EH (cell line): ENCODE measurements at regions not wholly inside any gene's neighbourhood (a gene's known extent, or its start where the extent isn't known, plus 50 kb on each side); places are given as distances from the start of the nearest gene placed in this dataset.
"Not testable (repeated sequence)": the region's sequence is repeated elsewhere in the genome, so short reads cannot be mapped to it uniquely, and the experiment has no call there.

Experiments used
- DNase-seq: peaks from one replicate; pipeline ENCODE4 v3.0.0-alpha.2; 2015; ENCODE audit warnings: low read depth

DNA sequence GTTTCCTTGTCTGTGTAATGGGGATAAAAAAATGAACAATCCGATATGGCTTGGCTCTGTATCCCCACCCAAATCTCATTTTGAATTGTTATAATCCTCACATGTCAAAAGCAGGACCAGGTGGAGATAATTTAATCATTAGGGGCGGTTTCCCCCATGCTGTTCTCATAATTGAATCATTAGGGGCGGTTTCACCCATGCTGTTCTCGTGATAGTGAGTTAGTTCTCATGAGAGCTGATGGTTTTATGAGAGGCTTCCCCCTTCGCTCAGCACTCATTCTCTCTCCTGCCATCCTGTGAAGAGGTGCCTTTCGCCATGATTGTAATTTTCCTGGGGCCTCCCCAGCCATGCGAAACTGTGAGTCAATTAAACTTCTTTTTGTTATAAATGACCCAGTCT lies 633.5 kb downstream of the RAPGEF2 start:
- no peak for DNase-seq

- no peak for DNase-seq
These were observed 641.1 kb downstream of the RAPGEF2 start for GRCh38 chr4:159743971-159744370.

DNA sequence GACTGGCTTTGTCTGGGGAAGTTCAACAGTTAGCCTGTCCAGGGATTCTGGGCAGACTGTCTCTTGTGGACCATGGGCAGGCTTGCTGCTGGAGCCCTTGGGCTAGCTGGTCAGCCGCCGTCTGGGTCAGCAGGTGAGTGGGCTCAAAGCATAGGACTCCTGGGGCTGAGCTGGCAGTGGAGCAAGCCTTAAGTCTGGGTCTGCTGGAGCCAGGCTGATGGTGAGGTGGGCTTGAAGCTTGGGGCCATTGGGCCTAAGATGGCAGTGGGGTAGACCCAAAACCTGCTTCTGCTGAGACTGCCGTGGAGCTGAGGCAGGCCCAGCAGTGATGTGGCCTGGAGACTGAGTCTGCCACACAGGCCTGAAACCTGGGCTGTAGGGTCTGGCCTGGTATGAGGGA lies 645.1 kb downstream of the RAPGEF2 start:
- no peak for DNase-seq

- DNase-seq: no peak
These were observed 646.1 kb downstream of the RAPGEF2 start for GRCh38 chr4:159748834-159749444.

DNA sequence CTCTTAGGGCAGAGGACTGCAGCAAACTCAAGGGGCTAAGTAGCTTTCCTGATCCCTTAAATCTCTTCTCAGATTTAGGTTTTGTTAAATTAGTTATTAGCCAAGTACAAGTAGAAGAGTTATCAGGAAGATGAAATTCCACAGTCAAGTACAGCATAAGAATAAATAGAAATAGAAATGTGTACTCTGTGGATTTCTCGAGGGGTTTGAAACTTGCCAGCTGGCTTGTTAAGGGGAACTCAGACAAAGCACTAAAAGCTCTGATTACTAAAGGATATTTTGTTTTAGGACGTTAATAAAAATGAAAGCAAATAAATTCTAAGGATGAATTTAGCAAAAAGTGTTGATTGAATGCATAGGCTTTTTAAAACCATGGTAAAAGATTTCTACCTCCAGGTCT lies 654.6 kb downstream of the RAPGEF2 start:
- DNase-seq: no peak

DNA sequence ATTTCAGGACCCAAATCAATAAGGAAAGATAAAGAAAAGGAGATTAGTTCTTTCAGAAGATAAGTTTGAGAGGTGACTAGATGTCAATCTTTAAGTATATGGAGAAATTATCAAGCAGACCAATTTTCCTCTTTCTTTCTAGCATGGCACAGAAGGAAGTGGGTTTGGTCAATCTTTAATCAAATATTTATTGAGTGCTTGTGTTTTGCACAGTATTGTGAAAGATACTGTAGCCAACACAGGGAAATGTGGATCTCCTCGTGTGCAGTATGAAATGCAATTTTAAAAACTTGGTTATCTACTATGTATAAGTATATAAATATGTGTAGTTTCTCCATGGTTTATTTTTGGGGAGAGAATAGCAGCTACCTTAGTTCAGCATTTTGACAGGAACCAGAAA lies 655.2 kb downstream of the RAPGEF2 start:
- no peak for DNase-seq

DNA sequence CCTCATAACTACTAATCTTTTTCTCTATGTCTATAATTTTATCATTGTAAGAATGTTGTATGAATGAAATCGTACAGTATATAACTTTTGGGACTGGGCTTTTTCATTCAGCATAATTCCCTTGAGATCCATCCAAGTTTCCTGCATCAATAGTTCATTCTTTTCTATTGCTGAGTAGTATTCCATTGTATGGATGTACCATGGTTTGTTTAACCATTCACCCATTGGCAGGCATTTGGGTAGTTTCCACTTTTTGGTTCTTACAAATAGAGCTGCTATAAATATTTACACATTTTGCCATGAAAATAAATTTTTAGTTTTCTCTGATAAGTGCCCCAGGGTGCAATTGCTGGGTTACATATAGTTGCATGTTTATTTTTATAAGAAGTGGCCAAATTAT lies 659.8 kb downstream of the RAPGEF2 start:
- no peak for DNase-seq

- peak; percentile 7 for DNase-seq
These were observed 661.6 kb downstream of the RAPGEF2 start for GRCh38 chr4:159764343-159764952.

GRCh38 chr4:159765382-159765781 lies 662.5 kb downstream of the RAPGEF2 start:
- DNase-seq: no peak

GRCh38 chr4:159766241-159766640 lies 663.4 kb downstream of the RAPGEF2 start:
- DNase-seq: peak; percentile 1

GRCh38 chr4:159767406-159767805 lies 664.5 kb downstream of the RAPGEF2 start:
- DNase-seq: no peak

GRCh38 chr4:159768016-159768415 lies 665.1 kb downstream of the RAPGEF2 start:
- DNase-seq: no peak

DNA sequence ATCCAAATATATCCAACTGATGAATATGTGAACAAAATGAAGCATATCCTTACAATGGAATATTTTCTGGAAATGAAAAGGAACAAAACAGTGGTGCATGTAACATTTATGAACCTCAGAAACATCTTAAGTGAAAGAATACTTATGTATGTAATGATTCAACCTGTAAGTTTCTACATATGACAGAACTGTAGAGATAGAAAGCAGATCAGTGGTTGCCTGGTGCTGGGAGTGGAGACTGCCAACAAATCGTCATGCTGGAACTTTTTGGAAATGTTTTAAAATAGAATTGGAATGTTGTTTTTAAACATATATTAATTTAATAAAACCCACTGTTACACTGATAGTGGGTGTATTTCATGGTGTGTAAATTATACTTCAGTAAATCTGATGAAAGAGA lies 667.5 kb downstream of the RAPGEF2 start:
- no peak for DNase-seq

- no peak for DNase-seq
These were observed 668.1 kb downstream of the RAPGEF2 start for GRCh38 chr4:159770969-159771368.

DNA sequence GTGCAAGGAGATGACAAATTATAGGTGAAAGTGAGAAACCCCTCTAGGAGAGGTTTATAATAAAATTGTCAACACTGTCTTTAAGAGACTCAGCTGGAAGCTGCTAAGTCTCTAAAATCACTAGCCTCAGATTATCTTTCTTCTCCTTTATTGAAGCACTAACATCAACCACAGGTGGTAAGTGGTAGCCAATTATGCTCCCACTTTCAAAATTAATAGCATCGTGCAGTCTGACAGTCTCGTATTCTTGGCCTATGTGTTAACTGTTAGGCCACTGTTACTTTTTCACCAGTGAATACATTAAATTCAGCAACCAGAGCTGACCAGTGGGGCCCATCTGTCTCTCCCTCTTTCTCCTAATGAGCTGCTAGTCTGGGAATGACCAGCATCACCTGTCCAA lies 674.1 kb downstream of the RAPGEF2 start:
- no peak for DNase-seq

- DNase-seq: no peak
These were observed 674.8 kb downstream of the RAPGEF2 start for GRCh38 chr4:159777689-159778088.

DNA sequence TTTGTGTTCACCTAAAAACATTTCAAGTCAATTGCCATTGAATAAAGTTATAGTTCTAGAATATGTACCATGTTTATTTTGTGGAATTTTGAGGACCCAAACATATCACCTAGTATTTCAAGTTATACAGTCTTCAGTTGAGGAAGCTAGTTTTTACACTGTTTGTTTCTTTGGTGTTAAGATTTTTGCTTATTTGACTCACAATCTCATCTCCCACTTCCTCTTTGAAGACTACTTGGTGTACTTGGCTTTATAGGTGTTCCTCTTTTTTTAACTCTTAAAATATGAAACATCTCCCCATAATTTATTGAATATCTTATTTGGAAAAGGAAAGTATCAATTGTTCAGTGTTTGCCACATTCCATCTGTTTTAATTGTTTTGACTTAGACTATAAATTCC lies 675.4 kb downstream of the RAPGEF2 start:
- no peak for DNase-seq

GRCh38 chr4:159779716-159780115 lies 676.8 kb downstream of the RAPGEF2 start:
- no peak for DNase-seq

DNA sequence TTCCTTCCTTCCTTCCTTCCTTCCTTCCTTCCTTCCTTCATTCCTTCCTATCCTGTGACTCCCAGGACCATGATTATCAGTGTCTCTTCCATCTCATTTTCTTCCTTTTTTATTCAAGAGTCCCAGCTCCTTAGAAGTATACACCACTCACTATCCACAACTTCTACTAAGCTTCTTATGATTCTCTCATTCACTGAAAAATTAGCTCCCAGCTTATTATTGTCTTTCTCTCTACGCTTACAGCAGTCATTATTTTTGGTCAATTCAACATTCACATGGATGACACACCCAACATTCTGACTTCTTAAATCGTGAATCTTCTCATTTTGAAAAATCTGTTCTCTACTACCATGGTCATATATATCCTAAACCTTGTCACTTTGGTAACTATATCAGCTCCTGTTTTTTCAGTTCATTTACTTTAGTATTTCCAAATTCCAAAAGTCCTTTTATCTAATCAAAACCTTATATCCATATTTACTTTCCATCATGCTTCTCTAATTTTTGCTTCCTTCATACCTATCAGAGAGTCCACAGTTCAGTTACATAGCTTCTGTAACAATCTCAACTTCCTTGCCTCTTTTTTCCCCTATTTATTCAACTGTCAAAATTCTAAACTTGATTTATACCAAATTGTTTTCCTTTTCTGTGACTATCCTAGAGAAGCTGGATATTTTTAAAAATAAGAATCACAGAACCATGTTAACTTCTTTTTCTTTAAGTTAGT lies 677.5 kb downstream of the RAPGEF2 start:
- no peak for DNase-seq

DNA sequence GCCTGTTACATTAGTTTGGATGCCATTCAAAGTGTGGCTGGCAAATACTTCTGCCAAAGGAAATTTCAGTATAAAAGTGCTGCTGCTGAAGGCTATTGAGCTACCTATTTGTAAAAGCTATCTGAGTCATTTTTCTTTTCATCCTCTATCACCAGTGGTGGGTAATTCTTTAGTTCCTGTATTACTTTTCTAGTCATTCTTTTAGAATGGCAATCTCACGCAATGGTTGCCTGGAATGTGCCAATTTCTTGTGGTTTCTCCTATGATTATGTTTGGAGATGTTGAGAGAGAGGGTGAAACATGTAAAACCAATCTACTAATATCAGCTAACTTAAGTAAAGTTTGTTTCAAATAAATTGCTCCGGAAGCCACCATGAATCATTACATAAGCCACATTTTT lies 685.0 kb downstream of the RAPGEF2 start:
- no peak for DNase-seq

GRCh38 chr4:159791334-159791733 lies 688.5 kb downstream of the RAPGEF2 start:
- DNase-seq: no peak

DNA sequence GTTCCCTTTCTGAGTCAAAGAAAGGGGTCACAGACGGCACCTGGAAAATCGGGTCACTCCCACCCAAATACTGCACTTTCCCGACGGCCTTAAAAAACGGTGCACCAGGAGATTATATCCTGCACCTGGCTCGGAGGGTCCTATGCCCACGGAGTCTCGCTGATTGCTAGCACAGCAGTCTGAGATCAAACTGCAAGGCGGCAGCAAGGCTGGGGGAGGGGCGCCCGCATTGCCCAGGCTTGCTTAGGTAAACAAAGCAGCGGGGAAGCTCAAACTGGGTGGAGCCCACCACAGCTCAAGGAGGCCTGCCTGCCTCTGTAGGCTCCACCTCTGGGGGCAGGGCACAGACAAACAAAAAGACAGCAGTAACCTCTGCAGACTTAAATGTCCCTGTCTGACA lies 701.7 kb downstream of the RAPGEF2 start:
- DNase-seq: not testable (repeated sequence)

DNA sequence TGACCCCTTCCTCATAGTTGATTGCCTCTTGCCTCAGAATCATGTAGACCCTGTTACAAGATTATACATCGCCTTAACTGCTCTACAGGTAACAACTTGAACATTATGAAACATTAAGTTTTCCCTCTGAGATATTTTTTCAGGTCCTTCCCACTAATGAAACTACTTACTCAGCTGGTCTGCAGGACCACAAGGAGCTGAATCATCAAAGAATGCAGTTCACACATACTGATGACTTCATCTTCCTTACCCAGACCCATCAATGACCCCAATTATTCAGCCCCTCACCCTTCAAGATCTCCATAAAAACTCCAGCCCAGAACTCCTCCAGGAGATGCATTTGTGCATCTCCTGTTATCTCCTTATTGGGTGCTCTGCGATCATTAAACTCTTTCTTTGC lies 720.9 kb downstream of the RAPGEF2 start:
- no peak for DNase-seq

DNA sequence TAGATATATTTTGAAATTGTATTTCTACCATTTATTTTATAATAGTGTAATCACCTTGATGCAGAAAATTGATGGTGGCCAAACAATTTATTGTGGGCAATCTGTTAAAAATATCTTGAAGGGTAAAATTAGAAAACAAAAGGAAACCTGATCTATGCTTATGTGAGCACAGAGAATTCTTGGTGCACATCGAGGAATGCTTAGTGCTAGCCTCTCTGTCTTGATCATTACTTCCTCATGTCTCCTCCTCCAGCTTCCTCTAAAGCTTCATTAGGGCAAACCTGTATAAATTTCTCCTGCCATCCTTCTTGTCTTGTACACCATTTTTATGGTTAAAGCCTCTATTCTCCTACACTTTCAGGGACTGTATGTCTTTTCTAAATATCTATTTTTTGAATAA lies 725.8 kb downstream of the RAPGEF2 start:
- no peak for DNase-seq
